MM.1S (cell line): ENCODE measurements at regions not wholly inside any gene's neighbourhood (a gene's known extent, or its start where the extent isn't known, plus 50 kb on each side); places are given as distances from the start of the nearest gene placed in this dataset.

Source experiments
- DNase-seq: peaks from one replicate; pipeline ENCODE4 v3.0.0-alpha.2; 2015
- H2AFZ ChIP-seq: fragments of 300-600 bp; sonication (generic); 2 replicates; pipeline ENCODE4 v1.6.0; 2016; ENCODE audit warnings: antibody characterized with exemption, low read length
- H3F3A ChIP-seq: fragments of 300-600 bp; sonication (generic); 2 replicates; pipeline ENCODE4 v1.6.1; 2016; ENCODE audit warnings: mild to moderate bottlenecking, antibody characterized with exemption, low read length, moderate library complexity, mixed read lengths; ENCODE audit not compliant: insufficient read depth
- H3K27ac ChIP-seq: fragments of 300-600 bp; sonication (generic); 2 replicates; pipeline ENCODE4 v1.5.1; 2016; ENCODE audit warnings: mild to moderate bottlenecking, low read length
- H3K27me3 ChIP-seq: fragments of 300-600 bp; sonication (generic); replicated peaks from 2 replicates; pipeline ENCODE4 v1.6.0; 2016; ENCODE audit warnings: low read length; ENCODE audit not compliant: insufficient read depth
- H3K36me3 ChIP-seq: fragments of 300-600 bp; sonication (generic); replicated peaks from 2 replicates; pipeline ENCODE4 v1.6.1; 2016; ENCODE audit warnings: mild to moderate bottlenecking, low read length, mixed read lengths; ENCODE audit not compliant: insufficient read depth
- H3K4me1 ChIP-seq: fragments of 300-600 bp; sonication (generic); 2 replicates; pipeline ENCODE4 v1.6.1; 2016; ENCODE audit warnings: low read length, mixed read lengths
- H3K4me2 ChIP-seq: fragments of 300-600 bp; sonication (generic); 2 replicates; pipeline ENCODE4 v1.6.0; 2016; ENCODE audit warnings: low read depth, low read length
- H3K4me3 ChIP-seq: fragments of 300-600 bp; sonication (generic); 2 replicates; pipeline ENCODE4 v1.5.1; 2016; ENCODE audit warnings: low read length, mixed read lengths
- H3K79me2 ChIP-seq: fragments of 300-600 bp; sonication (generic); 2 replicates; pipeline ENCODE4 v1.6.1; 2016; ENCODE audit warnings: mixed run types, low read length, mixed read lengths
- H3K9ac ChIP-seq: fragments of 300-600 bp; sonication (generic); 2 replicates; pipeline ENCODE4 v1.6.1; 2016; ENCODE audit warnings: low read length, mixed read lengths
- H3K9me2 ChIP-seq: fragments of 300-600 bp; sonication (generic); replicated peaks from 2 replicates; pipeline ENCODE4 v1.6.1; 2016; ENCODE audit warnings: mild to moderate bottlenecking, low read length, mixed read lengths; ENCODE audit not compliant: insufficient read depth
- H3K9me3 ChIP-seq: fragments of 300-600 bp; sonication (generic); replicated peaks from 2 replicates; pipeline ENCODE4 v1.6.1; 2016; ENCODE audit warnings: mild to moderate bottlenecking, low read length, mixed read lengths; ENCODE audit not compliant: insufficient read depth
- H4K20me1 ChIP-seq: fragments of 300-600 bp; sonication (generic); 2 replicates; pipeline ENCODE4 v1.6.1; 2016; ENCODE audit warnings: mild to moderate bottlenecking, low read length, moderate library complexity, mixed read lengths; ENCODE audit not compliant: insufficient read depth
- EZH2 ChIP-seq: fragments of 300-600 bp; sonication (generic); optimal IDR thresholded peaks from 2 replicates; pipeline ENCODE3; 2017; ENCODE audit warnings: low read depth, mild to moderate bottlenecking, antibody characterized with exemption, low read length, mixed read lengths
- EZH2phosphoT487 ChIP-seq: fragments of 300-600 bp; sonication (generic); IDR thresholded peaks from 2 replicates; pipeline ENCODE4 v1.6.1; 2018; ENCODE audit warnings: antibody characterized with exemption, low read length
- TF ChIP-seq, protein P1 (sequence below): fragments of 300-600 bp; sonication (generic); IDR thresholded peaks from 2 replicates; pipeline ENCODE4 v1.5.1; 2016; ENCODE audit warnings: antibody characterized with exemption, low read length, mixed read lengths

GRCh38 chr12:84791444-84791843 lies 121.2 kb downstream of the SLC6A15 start:
- TF ChIP-seq EZH2phosphoT487 (no peak), EZH2 (no peak)
- TF ChIP-seq, protein P1, sequence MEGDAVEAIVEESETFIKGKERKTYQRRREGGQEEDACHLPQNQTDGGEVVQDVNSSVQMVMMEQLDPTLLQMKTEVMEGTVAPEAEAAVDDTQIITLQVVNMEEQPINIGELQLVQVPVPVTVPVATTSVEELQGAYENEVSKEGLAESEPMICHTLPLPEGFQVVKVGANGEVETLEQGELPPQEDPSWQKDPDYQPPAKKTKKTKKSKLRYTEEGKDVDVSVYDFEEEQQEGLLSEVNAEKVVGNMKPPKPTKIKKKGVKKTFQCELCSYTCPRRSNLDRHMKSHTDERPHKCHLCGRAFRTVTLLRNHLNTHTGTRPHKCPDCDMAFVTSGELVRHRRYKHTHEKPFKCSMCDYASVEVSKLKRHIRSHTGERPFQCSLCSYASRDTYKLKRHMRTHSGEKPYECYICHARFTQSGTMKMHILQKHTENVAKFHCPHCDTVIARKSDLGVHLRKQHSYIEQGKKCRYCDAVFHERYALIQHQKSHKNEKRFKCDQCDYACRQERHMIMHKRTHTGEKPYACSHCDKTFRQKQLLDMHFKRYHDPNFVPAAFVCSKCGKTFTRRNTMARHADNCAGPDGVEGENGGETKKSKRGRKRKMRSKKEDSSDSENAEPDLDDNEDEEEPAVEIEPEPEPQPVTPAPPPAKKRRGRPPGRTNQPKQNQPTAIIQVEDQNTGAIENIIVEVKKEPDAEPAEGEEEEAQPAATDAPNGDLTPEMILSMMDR: no peak
- Histone ChIP-seq H3K4me1 (no peaks in the 10 kb centered on the region), H3K27me3 (no peaks in the 10 kb centered on the region), H3K9me3 (no peaks in the 10 kb centered on the region), H3K4me3 (no peak overlapping the region), H3K27ac (no peak overlapping the region), H3K79me2 (no peaks in the 10 kb centered on the region), H4K20me1 (no peaks in the 10 kb centered on the region), H3K9me2 (no peaks in the 10 kb centered on the region), H3F3A (no peaks in the 10 kb centered on the region), H2AFZ (no peak overlapping the region), H3K36me3 (no peaks in the 10 kb centered on the region), H3K9ac (no peak overlapping the region), H3K4me2 (no peak overlapping the region)
- DNase-seq: no peak

- Histone ChIP-seq H3F3A (no peaks in the 10 kb centered on the region), H3K4me2 (no peak overlapping the region), H3K79me2 (no peaks in the 10 kb centered on the region), H2AFZ (no peak overlapping the region), H3K9ac (no peak overlapping the region), H3K4me3 (no peak overlapping the region), H3K27me3 (no peaks in the 10 kb centered on the region), H3K9me2 (no peaks in the 10 kb centered on the region), H3K27ac (no peak overlapping the region), H3K36me3 (no peaks in the 10 kb centered on the region), H3K4me1 (no peaks in the 10 kb centered on the region), H3K9me3 (no peaks in the 10 kb centered on the region), H4K20me1 (no peaks in the 10 kb centered on the region)
- no peak for DNase-seq
- TF ChIP-seq, protein P1: no peak
- no peak for TF ChIP-seq EZH2
- no peak for TF ChIP-seq EZH2phosphoT487
These were observed 123.4 kb downstream of the SLC6A15 start for GRCh38 chr12:84789184-84789583.

DNA sequence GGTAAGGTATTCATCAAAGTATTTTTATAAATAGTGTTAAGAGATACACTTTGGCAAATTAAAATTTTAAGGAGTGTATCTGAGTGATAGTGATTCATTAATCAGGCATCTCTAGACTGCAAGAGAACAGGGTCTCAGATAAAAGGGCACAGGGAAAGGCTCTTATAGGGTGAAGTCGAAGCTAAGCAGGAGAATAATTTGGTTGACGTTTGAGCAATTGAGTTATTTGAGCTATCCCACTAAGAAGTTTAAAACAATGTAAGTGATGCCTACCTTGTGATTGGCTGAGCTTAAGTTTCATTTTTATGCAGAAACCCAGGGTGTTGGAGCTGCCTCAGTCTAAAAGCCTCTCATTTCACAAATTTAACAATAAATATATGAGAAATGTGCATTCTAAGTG lies 125.3 kb downstream of the SLC6A15 start:
- no peak for TF ChIP-seq EZH2phosphoT487
- TF ChIP-seq, protein P1: no peak
- TF ChIP-seq EZH2: no peak
- DNase-seq: no peak
- Histone ChIP-seq H3F3A (no peaks in the 10 kb centered on the region), H4K20me1 (no peaks in the 10 kb centered on the region), H3K27me3 (no peaks in the 10 kb centered on the region), H3K4me1 (no peaks in the 10 kb centered on the region), H3K79me2 (no peaks in the 10 kb centered on the region), H2AFZ (no peak overlapping the region), H3K4me3 (no peak overlapping the region), H3K36me3 (no peaks in the 10 kb centered on the region), H3K9me3 (no peaks in the 10 kb centered on the region), H3K9me2 (no peaks in the 10 kb centered on the region), H3K4me2 (no peak overlapping the region), H3K27ac (no peak overlapping the region), H3K9ac (no peak overlapping the region)

GRCh38 chr12:84786622-84787021 lies 126.0 kb downstream of the SLC6A15 start:
- Histone ChIP-seq H3F3A (no peaks in the 10 kb centered on the region), H3K9me2 (no peaks in the 10 kb centered on the region), H3K36me3 (no peaks in the 10 kb centered on the region), H3K4me1 (no peaks in the 10 kb centered on the region), H3K4me2 (no peak overlapping the region), H3K9ac (no peak overlapping the region), H2AFZ (no peak overlapping the region), H3K9me3 (no peaks in the 10 kb centered on the region), H3K27ac (no peak overlapping the region), H3K27me3 (no peaks in the 10 kb centered on the region), H3K79me2 (no peaks in the 10 kb centered on the region), H4K20me1 (no peaks in the 10 kb centered on the region), H3K4me3 (no peak overlapping the region)
- TF ChIP-seq EZH2 (no peak), EZH2phosphoT487 (no peak)
- TF ChIP-seq, protein P1: no peak
- DNase-seq: no peak
